Kidney glomerular epithelial cell (primary cell): ENCODE measurements at regions not wholly inside any gene's neighbourhood (a gene's known extent, or its start where the extent isn't known, plus 50 kb on each side); places are given as distances from the start of the nearest gene placed in this dataset.

Experiments used
- DNase-seq: peaks from one replicate; lab custom pipeline; 2025; lab: John Stamatoyannopoulos, UW

- no peak for DNase-seq
Observed at GRCh38 chr12:78599366-78599765, 265.2 kb upstream of the SYT1 start.

DNA sequence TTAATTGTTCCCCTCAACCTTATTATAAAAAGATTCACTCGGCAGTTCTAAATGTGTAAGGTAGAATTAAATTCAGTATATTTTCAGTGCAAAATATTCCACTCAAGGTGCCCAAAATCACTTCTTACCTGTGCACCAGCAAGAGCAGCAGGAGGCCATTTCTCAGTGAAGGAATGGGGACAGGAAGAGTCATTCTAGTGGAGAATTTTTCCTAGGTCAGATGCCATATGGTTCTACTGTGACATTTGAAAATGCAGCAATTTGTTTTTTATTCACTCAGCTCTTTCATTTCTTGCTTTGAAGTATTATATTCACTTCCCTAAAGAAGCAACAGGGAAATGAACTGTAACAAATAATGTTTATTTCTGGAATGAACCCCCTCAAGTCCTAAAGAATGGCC is 264.0 kb upstream of the SYT1 start:
- no peak for DNase-seq

- DNase-seq, result no peak
Observed at GRCh38 chr12:78611504-78611903, 253.1 kb upstream of the SYT1 start.

DNA sequence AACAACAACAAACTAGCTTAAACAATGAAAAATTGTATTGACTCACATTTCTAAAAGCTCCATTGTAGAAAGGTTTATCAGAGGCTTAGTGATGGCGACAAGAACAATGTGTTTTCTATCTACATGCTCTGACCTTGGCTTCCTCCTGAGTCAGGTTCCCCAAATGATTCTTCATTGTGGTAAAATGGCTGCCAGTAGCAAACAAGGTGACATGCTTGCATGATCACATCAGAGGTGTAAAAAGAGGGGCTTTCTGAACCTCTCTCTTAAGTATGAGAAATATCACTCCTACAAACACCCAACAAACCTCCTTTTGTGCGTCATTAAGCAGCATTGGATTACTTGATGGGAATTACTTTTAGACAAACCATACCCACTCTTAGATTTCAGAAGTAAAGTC is 252.4 kb upstream of the SYT1 start:
- no peak for DNase-seq

DNA sequence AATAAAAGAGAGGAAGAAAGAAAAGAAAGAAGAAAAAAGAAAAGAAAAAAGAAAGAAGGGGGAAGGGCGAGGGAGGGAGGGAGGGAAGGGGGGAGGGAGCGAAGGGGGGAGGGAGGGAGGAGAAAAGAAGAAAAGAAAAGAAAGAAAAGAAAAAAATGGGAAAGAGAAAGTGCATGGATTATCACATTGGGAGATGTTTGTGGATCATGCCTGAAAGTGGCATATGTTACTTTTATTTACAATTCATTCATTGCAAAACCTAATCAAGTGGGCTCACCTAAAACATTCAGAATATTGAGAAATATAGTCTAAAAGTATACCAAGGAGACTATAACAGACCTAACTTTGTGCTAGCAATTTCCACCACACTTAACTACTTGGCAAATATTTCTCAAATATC is 246.9 kb upstream of the SYT1 start:
- DNase-seq, result no peak

DNA sequence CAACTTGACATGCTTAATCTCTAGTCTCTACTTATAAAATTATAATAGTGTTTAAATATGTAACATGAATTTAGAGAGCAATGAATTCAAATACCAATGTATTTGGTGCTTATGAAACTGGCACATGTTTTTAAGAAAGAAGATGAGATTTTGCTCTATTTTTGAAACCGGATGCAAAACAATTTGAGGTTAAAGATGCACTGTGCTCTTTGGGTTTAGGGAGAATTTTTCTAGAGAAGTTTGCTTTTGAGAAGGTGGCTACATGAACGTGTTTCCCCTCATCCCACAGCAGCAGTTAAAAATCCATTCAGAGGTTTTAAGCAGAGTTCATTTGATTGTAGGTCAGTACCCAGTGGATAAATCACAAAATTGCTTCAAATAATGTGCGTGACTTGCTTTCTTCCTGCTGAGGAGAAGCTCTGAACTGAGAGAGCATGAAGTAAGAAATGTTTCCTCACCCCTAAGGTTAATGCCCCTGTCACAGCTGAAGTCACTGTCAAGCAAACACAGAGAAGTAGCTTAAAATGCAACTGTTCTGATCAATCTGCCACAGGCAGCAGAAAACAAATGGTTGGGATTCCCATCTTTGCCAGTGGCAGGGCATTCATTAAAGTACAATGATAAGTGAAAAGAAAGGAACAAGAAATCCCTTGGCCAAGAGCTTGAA is 241.9 kb upstream of the SYT1 start:
- DNase-seq, result no peak

DNA sequence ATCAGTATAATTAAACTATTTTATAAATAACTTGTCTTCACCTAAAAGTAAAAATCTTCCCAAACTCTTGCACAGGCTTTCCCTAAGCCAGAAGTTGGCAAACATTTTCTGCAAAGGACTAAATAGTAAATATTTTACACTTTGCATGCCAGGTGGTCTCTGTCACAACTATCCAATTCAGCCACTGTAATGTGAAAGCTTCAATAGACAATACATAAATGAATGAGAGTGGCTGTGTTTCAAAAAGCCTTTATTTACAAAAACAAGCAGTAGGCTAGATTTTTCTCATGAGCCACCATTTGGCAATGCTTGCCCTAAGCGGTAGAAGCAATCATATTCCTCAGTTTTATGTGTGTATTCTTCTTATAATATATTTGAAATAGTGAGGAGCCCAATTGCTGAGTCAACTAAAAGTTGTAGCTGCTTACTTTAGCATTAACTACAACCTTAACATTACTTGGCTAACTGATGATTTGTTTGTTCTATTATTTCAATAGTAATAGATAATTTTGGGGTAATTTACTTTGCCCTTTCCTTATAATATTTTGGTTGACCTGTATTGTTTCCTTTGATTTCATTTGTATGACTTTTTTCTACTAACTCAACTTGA is 236.0 kb upstream of the SYT1 start:
- no peak for DNase-seq

GRCh38 chr12:78636231-78636855 is 228.2 kb upstream of the SYT1 start:
- no peak for DNase-seq

DNA sequence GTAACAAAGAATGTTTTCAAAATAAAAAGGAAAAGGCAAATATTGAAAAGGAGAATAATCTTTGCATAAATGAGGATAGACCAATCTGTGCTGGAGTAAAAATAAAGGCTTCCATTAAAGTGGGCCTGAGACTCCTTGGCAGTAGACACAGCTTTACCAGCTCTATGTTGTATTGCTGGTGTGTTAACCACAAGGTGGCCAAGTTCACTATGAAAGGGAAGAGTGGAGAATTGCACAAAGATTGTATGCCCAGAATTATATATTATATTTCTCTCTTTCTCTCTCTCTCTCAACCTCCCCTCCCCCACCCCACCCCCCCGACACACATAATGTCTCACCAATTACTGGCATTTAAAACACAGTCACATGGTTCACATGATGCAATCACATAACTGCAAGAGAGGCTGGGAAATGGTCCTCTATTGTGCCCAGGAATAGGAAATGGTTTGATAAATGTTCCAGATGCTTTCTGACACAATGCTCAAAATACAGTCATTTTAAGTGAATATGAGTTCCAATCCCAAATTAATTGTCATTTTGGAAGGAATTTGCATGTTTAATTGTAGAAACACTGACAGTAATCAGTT is 222.6 kb upstream of the SYT1 start:
- DNase-seq, result no peak

DNA sequence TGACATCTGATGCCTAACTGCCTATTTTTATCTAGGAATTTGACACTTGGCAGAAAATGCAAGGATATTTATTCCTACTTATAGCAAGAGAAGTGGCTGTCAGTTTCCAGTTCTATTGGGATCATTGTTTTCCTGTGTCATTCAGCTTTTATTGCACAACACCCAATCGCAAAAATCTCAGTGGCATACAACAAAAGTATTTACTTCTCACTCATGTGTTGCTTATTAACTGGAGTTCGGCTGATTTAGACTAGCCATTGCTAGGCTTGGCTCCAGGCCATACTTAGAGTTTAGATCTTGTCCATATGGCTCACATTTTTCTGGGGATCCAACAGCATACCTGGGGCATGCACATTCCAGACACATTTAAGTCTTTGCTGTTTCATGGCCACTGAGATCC is 218.6 kb upstream of the SYT1 start:
- no peak for DNase-seq

- no peak for DNase-seq
Observed at GRCh38 chr12:78651755-78652154, 212.8 kb upstream of the SYT1 start.

GRCh38 chr12:78666584-78666983 is 198.0 kb upstream of the SYT1 start:
- no peak for DNase-seq

DNA sequence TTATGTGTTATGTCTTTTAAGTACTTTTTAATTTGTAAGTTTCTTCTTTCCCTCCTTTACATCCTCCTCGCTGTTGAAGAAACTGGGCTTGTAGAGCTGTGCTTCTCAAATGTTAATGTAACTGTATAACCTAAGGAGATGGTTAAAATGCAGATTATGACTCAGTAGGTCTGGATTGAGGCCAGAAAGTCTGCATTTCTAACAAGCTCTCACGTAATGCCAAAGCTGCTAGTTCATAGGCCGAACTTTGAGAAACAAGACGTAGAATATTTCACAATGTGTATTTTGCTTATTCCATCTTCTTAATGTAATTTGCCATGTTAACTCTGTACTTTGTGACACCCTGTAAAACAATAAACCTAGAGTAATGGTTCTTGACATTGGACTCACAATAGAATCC is 193.3 kb upstream of the SYT1 start:
- DNase-seq, result no peak

DNA sequence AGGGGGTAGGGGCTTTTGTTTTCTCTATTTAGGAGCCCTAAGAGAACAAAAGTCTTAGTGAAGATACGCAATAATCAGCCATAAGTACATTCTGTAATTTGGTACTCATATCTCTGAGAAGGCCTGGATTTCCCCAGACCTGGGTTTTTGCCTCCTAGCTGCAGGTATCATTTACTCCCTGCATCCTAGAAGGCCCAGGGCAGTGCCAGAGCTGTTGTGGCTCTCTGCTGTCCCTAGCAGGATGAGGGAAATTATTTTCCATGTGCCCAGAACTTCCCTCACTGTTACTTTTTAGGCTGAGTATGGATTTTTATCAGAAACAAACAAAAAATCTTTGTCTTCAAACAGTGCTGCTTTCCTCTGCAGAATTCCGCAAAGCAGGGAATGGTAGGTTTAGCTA is 192.5 kb upstream of the SYT1 start:
- DNase-seq, result no peak

DNA sequence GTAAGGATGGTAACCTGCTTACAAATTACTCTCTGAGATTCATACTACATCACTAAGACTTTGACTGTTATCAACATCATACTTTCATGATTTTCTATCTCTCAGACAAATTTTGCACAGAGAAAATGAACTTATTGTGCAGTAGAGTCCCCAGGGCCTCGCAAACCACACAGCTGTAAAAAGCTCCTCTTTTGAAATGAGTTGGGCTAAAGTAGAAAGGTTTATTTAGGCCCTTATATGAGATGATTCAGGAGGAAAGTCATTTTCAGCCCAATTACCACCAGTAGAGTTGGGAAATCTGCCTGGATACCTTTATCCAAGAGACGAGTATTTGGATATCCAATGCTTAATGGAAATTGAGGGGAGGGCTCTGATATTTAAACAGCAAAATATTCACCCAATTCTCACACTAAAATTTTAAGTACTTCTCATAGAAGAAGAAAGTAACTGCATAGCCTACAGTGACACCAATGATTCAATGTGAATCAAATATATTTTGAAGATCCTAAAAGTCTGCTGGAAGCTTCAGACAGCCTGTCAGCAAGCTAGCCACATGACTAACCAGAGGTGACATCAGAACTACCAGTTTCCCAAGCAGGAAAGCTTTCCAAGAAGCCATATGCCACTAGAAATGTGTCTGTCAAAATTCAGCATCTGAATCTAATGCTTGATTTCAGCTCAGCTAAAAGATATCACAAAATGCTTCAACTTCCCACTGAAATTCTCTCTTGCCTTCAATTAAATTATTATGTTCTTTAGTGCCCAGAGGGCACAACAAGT is 190.1 kb upstream of the SYT1 start:
- peak; percentile 14 for DNase-seq

DNA sequence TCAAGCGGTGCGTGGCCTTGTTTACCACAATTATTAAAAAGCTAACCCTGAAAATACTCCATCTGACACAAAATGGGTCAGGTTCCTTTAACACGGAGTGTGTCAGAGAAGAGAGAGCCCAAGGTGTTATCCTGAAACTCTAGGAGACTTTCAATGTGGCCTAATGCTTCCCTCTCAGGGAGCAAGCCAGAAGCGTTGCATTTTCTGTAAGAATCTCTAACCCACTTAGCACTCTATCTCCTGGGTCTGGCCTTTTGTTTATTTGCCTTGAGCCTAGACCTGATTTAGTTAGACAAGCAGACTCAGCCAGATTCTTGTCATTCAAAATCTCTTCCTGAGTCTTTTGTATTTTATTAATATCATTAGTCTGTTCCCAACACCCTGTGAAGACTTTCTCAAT is 184.0 kb upstream of the SYT1 start:
- no peak for DNase-seq

DNA sequence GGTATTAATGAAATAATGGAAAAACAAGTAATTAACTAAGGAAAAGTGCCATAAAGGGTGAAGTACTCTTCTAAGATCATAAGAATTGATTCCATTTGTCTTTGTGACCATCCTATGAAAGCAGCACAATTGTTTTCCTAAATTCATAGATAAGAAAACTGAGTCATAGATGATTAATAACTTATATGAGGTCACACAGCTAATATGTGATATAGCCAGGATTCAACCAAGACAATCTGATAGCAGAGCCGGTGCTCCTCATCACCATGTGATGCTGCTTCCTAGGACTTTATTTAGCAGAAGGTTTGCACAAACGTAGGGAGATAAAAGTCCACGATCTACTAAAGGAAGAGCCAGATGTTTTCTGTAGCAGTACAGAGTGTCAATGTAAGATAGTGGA is 181.5 kb upstream of the SYT1 start:
- peak; percentile 17 for DNase-seq

GRCh38 chr12:78683626-78684025 is 180.9 kb upstream of the SYT1 start:
- no peak for DNase-seq

- no peak for DNase-seq
Observed at GRCh38 chr12:78684419-78684818, 180.2 kb upstream of the SYT1 start.

DNA sequence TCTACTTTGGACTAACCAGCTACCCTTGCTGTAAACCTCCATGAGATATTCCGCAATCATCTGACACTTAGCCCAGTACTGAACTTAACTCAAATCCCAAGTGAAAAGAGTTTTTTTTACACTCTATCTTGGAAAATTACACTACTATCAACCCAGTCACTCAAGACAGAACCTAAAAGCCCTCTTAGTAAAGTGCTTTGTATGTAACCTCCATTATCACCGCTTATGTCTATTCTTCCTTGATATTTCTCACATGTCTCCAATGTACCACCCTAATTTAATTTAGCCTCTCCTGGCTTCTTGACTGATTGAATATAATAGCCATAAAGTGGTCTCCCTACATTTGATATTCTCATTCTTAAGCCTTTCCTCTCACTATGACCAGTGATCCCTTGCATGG is 168.8 kb upstream of the SYT1 start:
- DNase-seq, result no peak

DNA sequence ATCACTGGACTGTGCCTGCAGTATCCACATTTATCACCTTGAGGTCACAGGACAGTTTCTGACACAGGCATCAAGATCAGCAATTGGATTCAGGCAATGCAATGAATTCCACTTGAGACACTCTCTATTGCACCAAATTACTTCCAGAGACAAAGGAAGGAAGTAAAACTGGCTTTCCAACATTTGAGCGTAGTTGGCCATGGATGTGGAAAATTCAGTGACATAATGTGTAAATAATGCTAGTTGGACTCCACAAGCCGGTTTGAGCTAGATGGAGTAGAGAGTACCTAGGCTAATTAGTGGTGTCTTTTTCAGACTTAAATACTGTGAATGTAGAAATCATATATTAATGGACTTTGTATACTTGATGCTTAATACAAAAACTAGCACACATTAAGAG is 168.3 kb upstream of the SYT1 start:
- DNase-seq, result no peak

DNA sequence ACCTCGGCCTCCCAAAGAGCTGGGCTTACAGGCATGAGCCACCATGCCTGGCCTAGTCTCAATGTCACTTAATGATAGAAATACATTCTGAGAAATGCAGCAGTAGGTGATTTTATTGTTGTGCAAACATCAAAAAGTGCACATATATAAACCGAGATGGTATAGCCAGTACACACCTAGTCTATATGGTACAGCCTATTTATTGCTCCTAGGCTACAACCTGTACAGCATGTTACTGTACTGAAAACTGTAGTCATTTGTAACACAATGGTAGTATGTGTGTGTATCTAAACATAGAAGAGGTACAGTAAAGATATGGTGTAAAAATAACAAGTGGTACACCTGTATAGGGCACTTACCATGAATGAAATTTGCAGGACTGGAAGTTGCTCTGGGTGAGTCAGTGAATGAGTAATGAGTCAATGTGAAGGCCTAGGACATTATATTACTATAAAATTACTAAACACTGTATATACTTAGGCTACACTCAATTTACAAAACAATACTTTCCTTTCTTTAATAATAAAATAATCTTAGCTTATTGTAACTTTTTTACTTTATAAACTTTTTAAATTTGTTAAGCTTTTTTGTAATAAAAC is 166.7 kb upstream of the SYT1 start:
- no peak for DNase-seq
